DMS 273 (cell line): ENCODE measurements at regions not wholly inside any gene's neighbourhood (a gene's known extent, or its start where the extent isn't known, plus 50 kb on each side); places are given as distances from the start of the nearest gene placed in this dataset.
"Not testable (repeated sequence)": the region's sequence is repeated elsewhere in the genome, so short reads cannot be mapped to it uniquely, and the experiment has no call there.

ENCODE experiments used
- DNase-seq: peaks from one replicate; lab custom pipeline; 2025; ENCODE audit not compliant: unreplicated experiment; lab: John Stamatoyannopoulos, UW

DNA sequence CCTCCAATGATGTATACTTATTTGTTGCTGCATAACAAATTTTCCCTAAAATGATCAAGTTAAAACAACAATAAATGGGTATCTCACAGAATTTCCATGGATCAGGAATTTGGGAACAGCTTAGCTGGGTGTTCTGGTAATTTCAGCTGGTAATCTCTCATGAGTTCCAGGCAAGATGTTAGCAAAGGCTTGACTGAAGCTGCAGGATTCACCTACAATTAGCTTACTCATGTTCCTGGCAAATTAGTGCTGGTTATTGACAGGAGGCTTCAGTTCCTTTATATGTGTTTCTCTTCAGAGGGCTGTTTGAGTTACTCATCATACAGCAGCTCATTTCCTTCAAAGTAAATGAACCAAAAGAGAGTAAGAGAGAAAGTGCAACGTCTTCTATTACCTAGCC lies 506.3 kb upstream of the IMPG1 start:
- no peak for DNase-seq

DNA sequence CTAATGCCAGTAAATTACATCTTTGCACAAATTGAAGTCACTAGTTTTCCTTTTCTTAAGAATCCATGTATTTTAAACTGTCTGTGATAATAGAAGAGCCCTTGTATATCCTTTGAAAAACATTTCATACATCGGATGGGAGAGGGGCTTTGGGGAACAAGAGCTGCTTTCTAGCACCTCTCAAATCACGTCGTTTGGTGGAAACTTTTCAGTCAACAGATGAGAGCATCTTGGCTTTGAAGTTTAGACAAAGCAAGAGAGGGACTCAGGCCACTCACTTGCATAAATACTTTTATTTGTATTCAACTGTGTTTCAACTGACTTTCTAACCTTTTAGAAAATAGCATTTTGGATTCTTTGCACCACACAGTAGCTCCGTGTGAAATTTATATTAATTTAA lies 502.3 kb upstream of the IMPG1 start:
- DNase-seq = no peak

DNA sequence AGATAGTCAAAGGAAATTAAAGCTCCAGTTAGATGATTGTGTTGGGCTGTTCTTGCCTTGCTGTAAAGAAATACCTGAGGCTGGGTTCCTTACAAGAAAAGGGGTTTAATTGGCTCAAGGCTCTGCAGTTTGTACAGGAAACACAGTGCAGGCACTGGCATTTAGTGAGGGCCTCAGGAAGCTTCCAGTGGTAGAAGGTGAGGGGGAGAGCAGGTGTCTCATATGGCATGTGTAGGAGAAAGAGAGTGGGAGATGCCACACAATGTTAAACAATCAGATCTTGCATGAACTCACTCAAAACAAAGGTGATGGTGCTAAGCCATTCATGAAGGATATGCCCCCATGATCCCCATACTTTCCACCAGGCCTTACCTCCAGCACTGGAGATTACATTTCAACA lies 493.5 kb upstream of the IMPG1 start:
- DNase-seq = no peak

DNA sequence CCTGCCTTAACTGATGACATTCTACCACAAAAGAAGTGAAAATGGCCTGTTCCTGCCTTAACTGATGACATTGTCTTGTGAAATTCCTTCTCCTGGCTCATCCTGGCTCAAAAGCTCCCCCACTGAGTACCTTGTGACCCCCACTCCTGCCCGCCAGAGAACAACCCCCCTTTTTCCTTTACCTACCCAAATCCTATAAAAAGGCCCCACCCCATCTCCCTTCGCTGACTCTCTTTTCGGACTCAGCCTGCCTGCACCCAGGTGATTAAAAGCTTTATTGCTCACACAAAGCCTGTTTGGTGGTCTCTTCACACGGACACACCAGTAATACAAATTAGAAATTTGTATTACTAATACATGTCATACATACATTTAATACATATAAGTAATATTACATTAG lies 489.9 kb upstream of the IMPG1 start:
- not testable (repeated sequence) for DNase-seq

DNA sequence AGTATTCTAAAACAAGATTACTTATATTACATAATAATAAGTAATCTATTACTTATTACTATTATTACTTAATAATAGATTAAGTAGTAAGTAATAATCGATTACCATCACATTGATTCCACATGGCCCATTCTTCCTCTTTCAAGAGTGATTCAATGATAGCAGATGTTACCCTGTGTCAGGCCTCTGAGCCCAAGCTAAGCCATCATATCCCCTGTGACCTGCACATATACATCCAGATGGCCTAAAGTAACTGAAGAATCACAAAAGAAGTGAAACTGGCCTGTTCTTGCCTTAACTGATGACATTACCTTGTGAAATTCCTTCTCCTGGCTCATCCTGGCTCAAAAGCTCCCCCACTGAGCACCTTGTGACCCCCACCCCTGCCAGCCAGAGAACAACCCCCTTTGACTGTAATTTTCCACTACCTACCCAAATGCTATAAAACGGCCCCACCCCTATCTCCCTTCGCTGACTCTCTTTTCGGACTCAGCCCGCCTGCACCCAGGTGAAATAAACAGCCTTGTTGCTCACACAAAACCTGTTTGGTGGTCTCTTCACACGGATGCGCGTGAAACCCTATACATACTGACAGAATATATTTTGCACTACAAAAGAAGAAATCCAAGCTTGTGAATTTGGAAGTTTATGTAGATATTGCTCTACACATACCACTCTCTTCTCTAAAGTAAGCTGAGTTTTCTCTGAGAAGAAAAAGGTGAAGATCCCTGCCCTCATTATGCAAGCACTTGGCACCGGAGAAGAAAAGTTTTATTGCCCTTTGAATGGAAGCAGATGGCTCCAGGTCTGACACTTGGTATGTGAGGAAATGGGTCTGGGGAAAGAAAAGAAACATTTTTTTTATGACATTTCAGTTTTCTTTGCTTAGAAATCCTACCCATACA lies 488.6 kb upstream of the IMPG1 start:
- not testable (repeated sequence) for DNase-seq

DNA sequence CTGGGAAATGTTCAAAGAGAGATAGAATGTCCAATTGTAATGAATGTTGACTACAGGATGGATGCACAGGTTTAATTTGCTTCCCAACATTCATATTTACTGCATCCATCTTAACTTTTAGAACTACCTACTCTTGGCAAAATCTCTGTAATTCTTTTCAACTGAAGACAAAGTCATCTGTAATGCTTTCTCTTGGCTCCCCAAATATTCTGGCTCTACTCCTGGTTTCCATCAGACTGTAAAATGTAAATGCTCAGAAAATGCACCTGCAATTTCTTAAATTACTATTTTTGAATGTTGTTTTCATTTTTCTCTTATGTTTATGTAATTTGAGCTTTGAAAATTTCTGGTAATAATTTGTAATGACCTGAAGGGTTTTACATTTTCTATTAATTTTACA lies 480.8 kb upstream of the IMPG1 start:
- DNase-seq = no peak

DNA sequence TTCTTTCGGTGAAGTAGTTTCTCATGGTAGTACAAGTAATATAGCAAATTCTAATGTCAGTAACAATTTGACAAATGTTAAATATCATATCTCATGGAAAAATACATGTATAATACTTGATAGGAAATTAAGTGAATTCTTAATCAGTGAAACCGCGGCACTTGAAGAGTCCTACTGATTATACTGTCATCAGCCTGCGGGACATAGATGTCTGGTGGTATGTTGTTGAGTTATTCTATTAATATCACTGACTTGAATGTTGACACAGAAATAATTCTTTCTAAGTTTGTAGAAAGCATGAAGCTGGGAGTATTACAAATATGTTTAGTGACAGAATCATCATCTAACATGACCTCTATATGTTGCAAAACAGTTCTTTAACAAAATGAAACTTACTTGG lies 479.8 kb upstream of the IMPG1 start:
- DNase-seq = no peak

DNA sequence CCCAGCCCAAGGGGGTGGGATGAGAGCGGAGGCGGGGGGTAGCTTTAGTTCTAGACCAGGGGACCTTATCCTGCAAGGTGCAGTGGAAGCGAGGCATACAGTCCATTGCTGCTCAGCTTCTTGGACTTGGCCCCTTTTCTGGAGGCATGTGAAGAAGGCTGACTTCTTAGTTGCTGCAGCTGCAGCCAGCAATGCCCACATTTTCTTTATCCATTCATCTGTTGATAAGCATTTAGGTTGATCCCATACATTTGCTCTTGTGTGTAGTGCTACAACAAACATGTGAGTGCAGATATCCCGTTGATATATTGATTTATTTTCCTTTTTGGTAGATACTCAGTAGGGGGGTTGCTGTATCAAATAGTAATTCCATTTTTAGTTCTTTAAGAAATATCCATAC lies 461.2 kb upstream of the IMPG1 start:
- DNase-seq = no peak

DNA sequence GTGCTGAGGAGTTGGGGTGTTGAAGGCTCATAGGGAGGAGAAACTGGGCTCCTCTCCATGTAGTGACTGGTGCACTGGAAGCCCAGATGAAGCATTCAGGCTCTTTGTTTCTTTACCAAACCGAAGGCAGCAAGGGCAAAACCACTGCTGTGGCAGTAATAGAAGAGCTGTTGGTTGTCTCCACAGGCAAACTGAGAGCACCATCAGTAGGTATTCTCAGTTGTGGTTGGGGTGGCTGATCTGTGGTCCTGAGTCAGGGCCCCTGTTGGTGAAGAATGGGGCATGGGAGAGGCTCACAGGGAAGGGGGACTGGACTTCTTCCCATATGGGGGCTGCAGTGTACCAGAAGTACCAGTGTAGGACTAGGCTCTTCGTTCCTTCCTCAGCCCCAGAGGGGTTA lies 460.2 kb upstream of the IMPG1 start:
- DNase-seq = no peak

DNA sequence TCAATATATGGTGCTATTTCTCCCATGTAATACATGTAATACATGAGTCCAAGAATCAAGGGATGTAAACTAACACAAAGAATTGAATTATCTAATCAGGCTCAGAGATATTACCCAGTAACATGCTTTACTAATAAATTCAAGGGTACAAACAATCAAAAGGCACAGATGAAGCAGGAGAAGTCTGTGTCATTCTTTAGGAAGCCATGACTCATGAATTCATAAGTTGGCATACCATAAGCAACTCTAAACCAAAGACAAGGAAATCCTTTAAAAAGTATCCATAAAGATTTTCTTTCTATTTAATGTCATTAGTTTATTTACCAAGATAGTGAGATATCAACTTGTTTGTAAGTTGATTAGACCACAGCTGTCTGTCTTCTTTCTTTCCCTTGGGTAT lies 446.0 kb upstream of the IMPG1 start:
- DNase-seq = no peak

DNA sequence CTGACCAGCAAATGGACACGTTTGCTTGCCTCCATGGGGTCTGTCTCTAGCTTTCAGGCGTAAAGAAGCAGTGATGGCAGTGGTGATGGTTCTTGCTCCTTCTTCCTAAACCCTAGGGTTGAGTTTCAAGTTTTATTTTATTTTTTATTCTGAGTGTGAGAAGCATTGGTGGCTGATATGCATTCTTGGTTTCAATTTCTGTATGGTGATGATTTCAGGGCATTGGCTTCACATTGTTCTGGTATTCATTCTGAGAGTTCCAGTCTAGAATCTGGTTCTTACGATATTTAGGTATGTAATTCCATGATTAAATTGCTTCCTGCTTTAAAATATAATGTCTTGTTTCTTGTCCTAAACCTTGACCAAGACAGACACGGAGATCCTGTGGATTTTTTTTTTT lies 444.5 kb upstream of the IMPG1 start:
- DNase-seq = no peak

DNA sequence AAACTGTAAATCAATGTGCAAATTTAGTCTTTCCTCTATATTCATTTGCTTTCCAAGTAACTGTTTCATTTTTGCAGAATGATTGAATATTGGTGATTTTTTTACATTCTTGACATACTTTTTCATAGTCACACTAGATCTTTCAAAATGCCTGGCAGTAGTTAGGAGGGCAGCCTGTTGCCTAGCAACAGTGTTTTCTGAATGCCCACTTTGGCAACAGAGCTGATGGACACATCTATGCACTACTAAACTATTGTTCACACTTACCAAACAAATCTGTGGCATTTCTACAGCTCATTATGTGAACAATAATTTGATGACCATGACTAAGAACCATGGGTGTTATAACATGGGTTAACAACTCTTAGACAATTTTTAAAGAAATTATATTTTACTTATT lies 438.0 kb upstream of the IMPG1 start:
- DNase-seq = no peak

DNA sequence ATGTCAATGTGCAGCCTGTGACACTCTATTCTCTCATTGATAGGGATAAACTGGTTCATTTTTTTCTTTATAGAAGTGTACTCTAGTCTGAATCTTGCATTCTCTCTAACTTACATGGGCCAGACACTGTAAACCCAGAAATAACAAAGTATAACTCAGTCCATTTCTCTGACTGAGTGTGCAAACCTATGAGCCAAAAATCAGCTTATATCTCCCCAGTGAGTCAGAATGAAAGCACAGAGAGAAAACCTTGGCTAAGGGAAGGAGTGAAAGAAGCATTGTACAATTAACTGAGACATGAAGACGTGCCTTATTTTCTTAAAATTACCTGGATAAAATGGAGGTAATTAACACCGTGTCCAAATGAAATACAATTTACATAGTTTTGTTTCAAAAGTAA lies 436.9 kb upstream of the IMPG1 start:
- DNase-seq = no peak

DNA sequence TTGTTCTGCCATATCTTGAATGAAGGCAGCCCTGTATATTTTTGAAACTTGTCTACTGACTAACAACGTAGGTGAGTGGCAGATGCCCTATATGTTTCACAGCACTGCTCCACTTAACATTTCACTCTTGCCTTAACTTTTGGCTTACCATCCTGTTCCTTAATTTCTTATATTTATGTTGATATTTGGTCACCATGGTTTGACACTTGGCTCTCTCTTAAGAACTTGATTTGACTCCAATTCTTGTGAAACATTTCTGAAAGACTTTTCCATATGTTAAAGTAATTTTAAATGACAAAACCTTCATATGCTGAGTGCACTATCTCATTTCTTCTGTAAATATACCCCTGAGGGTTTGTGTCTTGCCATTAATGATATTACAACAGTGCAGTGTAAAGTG lies 434.3 kb upstream of the IMPG1 start:
- no peak for DNase-seq

DNA sequence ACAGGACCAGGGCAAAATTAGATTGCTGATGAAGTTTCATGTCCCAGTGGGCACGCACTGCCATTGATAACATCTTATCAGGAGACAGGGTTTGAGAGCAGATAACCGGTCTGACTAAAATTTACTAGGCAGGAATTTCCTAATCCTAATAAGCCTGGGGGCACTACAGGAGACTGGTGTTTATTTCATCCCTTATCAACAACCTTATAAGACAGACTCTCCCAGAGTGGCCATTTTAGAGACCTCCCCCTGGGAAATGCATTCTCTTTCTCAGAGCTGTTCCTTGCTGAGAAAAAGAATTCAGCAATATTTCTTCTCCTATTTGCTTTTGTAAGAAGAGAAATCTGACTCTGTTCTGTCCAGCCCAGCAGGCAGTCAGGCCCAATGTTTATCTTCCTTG lies 423.4 kb upstream of the IMPG1 start:
- no peak for DNase-seq

DNA sequence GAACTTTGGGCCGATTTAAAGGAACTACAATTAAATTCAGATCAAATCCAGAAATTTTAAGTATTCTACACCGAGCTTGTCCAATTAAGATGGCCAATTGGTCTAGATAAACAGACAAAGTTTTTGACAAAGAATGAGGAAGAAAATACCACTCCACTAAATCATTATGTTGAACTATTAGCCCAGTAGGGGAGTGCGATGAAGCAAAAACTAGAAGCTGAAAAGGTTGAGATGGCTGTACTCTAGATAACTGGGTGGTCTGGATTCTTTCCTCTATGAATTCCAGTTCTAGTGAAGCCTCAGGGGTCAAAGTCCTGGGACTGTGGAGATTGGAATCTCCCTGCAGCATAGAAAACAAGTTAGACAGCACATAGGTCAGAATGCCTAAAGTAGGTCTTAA lies 418.9 kb upstream of the IMPG1 start:
- not testable (repeated sequence) for DNase-seq

DNA sequence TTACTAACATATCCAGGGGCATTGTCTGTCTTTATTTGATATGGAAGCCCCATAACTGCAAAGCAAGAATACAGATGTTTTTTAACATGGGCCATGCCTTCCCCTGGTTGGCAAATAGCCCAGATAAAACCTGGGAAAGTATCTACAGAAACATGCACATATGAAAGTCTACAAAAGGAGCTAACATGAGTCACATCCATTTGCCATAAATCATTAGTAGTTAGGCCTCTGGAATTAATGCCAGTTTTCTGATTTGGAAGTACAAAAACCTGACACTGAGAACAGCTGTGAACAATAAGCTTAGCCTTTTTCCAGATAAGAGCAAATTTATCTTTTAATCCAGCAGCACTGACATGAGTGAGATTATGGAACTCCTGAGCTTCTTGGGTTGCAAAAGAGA lies 418.0 kb upstream of the IMPG1 start:
- DNase-seq = no peak

DNA sequence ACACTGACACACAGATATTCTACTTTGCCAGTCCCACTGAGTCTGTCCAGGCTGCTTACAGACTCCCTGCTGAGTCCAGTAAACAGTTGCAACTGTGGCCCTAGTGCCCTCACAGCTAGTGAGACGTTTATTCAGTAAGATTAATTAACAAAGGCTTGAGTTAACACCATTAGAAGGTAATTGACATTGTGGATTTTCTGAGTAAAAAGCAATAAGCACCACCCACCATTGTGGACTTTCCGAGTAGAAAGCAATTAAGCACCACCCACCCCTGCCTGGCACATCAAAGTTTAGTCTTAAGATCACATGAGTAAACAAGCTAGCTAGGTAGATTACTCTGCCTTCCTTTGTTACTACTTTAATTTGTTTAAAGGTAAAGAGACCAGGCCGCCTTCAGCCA lies 408.6 kb upstream of the IMPG1 start:
- no peak for DNase-seq

DNA sequence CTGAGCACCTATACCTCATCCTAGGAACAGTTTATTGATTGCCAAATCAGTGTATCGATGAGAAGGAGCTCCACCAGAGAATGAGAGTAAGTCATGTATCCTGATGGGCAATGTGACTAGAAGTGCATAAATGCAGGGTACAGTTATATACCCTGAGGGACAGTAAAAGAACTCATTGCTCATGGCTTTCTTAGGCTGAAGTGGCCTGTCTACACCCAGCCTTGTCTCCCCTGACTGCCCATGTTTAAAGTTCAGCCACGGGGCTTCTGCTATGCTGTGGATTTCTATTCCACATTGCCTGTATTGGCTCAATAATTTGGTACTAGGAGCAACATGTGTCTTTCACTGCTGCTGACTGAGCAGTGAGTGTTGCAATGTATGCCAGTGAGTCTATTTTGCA lies 400.4 kb upstream of the IMPG1 start:
- no peak for DNase-seq

DNA sequence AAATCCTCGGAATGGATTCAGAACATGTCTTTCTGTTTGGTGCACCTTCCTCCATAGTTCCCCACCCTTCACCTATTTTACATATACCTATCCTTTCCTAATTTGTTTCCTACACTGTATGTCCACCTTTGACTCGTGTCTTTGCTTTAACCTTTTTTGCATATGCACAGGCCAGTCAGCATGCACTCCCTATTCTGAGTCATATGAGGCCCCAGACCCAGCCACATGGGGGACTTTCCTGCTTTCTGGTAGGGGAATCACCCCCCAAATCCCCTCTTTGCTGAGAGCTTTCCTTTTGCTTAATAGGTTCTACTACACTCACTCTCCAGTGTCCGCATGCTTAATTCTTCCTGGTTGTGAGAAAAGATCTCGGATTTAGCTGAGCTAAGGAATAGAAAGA lies 393.8 kb upstream of the IMPG1 start:
- no peak for DNase-seq

DNA sequence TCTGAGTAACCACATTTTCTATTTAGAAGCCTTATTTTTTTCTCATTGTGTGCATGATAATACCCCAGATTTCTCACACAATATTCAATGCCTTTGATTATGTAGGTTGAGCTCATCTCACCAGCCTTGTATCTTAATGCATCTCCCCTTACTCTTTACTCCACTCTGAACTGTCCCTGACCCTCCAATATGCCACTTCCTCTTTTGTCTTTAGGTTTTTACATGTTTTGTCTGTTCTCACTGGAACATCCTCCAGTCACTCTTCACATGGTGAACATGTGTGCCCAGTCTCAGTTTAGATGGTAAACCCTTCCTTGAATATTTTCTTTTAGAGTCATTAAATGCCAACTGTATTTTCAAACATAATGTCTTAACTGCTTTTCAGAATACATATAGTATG lies 392.9 kb upstream of the IMPG1 start:
- DNase-seq = no peak

DNA sequence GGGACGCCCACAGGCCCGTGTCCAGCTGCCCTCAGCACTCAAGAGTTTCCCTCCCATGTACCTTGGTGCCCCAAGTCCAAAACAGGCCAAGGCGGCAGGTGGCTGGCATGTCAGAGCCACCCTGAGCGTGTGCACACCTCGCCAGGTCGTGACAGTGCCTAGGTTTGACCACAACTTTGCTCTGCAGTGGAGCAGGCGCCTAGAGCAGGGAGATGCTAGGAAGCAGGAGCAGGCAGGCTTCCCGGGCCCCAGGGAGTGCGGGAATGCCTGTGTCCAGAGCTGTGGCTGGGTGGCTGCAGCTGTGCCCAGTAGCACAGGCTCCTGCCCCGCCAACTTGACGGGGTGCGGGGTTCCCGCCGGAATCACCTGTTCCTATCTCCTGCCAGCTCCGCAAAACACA lies 380.8 kb upstream of the IMPG1 start:
- DNase-seq = no peak
